ENCODE measurements at regions not wholly inside any gene's neighbourhood (a gene's known extent, or its start where the extent isn't known, plus 50 kb on each side); places are given as distances from the start of the nearest gene placed in this dataset.

- TF ChIP-seq ZBTB7A (IDR thresholded peaks at IDR 0.05; ENCODE audit: low read depth) (no peak), EP300 (IDR thresholded peaks at IDR 0.05; ENCODE audit: borderline replicate concordance) (no peak), TAF1 (IDR thresholded peaks at IDR 0.05; ENCODE audit: low read depth) (no peak), YY1 (IDR thresholded peaks at IDR 0.05; ENCODE audit: low read depth) (no peak), NFIC (IDR thresholded peaks at IDR 0.05) (no peak)
Observed at GRCh38 chr17:33895491-33895890, 359.6 kb upstream of the CCL2 start.

Measured in Ishikawa (cell line).